ENCODE measurements at regions not wholly inside any gene's neighbourhood (a gene's known extent, or its start where the extent isn't known, plus 50 kb on each side); places are given as distances from the start of the nearest gene placed in this dataset.
"Not testable (repeated sequence)": the region's sequence is repeated elsewhere in the genome, so short reads cannot be mapped to it uniquely, and the experiment has no call there.

DNA sequence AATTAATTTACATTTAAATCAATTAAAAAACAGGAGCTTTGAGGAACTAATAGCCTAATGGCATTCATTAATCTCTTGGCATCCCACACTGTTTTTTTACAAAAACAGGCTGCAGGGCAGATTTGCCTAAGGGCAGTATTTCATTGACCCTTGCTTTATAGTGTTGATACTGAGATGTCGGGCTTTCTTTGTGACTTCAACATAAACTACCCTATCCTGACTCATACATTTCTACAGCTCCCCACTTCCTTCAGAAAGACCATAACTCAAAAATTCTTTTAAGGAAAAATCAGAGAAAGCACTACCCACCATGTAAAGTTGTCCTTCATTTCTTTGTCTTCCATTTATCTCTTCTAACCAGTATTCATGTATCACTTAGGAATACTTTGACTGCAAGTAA, 92.2 kb upstream of the NT5E start:
- Histone ChIP-seq H3K4me3 (no peak overlapping the region), H3K27ac (ENCODE audit: low read depth in 1 of 2, low read length in 1 of 2) (no peak overlapping the region), H3K36me3 (ENCODE audit: control insufficient read depth in 4 of 4, insufficient read depth in 4 of 4, low read length in 4 of 4) (no peaks in the 10 kb centered on the region), H3K4me1 (ENCODE audit: control insufficient read depth in 5 of 5, insufficient read depth in 5 of 5, low read length in 5 of 5) (peaks cover 0 to 2% (median 0%) of the 10 kb centered on the region in 5 donors), H3K9me3 (ENCODE audit: control insufficient read depth in 4 of 4, insufficient read depth in 3 of 4, low read length in 3 of 4) (no peaks in the 10 kb centered on the region), H3K9ac (ENCODE audit: insufficient read depth in 1 of 2, low read length in 2 of 2) (no peak overlapping the region), H3K27me3 (ENCODE audit: control insufficient read depth in 3 of 3, insufficient read depth in 3 of 3, low read length in 2 of 3) (no peaks in the 10 kb centered on the region)
- DNase-seq: no peak
- 35 to 80% methylated on average over 1 of the region's 1 CpG for WGBS, 2 donors
- TF ChIP-seq, protein P1, sequence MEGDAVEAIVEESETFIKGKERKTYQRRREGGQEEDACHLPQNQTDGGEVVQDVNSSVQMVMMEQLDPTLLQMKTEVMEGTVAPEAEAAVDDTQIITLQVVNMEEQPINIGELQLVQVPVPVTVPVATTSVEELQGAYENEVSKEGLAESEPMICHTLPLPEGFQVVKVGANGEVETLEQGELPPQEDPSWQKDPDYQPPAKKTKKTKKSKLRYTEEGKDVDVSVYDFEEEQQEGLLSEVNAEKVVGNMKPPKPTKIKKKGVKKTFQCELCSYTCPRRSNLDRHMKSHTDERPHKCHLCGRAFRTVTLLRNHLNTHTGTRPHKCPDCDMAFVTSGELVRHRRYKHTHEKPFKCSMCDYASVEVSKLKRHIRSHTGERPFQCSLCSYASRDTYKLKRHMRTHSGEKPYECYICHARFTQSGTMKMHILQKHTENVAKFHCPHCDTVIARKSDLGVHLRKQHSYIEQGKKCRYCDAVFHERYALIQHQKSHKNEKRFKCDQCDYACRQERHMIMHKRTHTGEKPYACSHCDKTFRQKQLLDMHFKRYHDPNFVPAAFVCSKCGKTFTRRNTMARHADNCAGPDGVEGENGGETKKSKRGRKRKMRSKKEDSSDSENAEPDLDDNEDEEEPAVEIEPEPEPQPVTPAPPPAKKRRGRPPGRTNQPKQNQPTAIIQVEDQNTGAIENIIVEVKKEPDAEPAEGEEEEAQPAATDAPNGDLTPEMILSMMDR (IDR thresholded peaks at IDR 0.05; ENCODE audit: control extremely low read depth, extremely low read depth): no peak
- ATAC-seq (ENCODE audit: insufficient read depth, low FRiP score): no peak

GRCh38 chr6:85356743-85357142, 93.1 kb upstream of the NT5E start:
- not testable (repeated sequence) for H3K27me3 ChIP-seq (ENCODE audit: control insufficient read depth in 3 of 3, insufficient read depth in 3 of 3, low read length in 2 of 3); H3K9me3 ChIP-seq (ENCODE audit: control insufficient read depth in 4 of 4, insufficient read depth in 3 of 4, low read length in 3 of 4); ATAC-seq (ENCODE audit: insufficient read depth, low FRiP score); H3K4me3 ChIP-seq; DNase-seq; H3K4me1 ChIP-seq (ENCODE audit: control insufficient read depth in 5 of 5, insufficient read depth in 5 of 5, low read length in 5 of 5); H3K9ac ChIP-seq (ENCODE audit: insufficient read depth in 1 of 2, low read length in 2 of 2); H3K36me3 ChIP-seq (ENCODE audit: control insufficient read depth in 4 of 4, insufficient read depth in 4 of 4, low read length in 4 of 4); H3K27ac ChIP-seq (ENCODE audit: low read depth in 1 of 2, low read length in 1 of 2)
- WGBS, 2 donors: 90 to 95% methylated on average over 3 of the region's 3 CpGs

DNA sequence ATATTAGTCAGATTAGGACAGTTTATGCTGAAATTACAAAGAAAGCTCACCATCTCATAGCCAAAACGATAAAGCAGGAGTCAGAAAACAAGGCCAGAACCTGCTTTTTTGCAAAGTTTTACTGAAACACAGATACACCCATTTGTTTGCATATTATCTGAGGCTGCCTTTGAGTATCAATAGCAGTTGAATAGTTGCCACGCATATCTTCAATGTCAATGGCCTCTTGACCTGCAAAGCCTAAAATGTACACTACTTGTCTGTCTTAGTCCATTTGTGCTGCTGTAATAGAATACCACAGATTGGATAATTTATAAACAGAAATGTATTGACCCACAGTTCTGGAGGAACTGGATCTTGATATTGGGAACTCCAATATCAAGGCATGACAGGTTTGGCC, 94.1 kb upstream of the NT5E start:
- H3K27me3 ChIP-seq (ENCODE audit: control insufficient read depth in 3 of 3, insufficient read depth in 3 of 3, low read length in 2 of 3): no peaks in the 10 kb centered on the region
- WGBS, 2 donors: 55 to 65% methylated on average over 2 of the region's 2 CpGs

DNA sequence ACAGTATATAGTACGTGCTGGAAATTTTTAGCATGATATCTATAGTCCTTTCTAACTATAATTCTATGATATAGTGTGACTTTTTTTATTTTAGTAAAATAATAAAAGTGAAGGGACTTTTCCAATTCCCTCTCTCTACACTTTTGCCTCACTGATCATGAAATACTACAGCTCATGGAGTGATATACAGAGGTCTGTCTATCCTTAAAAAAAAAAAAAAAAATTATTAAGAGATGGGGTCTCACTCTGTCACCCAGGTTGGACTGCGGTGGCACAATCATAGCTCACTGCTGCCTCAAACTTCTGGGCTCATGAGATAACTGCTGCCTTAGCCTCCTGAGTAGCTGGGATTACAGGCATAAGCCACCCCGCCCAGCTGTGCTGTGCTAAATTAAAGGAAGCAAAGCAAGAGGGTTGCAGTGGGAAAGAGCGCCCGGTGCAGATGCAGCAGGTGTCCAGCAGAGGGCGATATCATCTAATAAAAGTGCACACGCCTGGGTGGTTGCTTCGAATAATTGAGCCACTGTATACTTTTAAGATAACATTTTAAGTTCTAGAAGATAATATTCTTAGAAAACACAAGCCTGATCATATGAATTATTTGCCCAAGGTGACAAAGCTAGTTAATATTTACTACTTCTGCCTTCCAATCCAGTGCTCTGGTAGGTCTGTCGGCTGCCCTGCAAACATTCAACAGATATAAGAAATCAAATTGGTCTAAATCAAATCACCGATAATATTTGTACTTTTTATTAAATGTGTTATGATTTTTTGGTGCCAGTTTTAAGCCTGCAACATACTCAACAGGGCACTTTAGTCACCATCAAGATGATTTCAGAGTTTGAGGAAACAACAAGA, 94.9 kb upstream of the NT5E start:
- H3K4me1 ChIP-seq (ENCODE audit: control insufficient read depth in 5 of 5, insufficient read depth in 5 of 5, low read length in 5 of 5): no peaks in the 10 kb centered on the region
- H3K27ac ChIP-seq (ENCODE audit: low read depth in 1 of 2, low read length in 1 of 2): no peak overlapping the region
- no peaks in the 10 kb centered on the region for H3K9me3 ChIP-seq (ENCODE audit: control insufficient read depth in 4 of 4, insufficient read depth in 3 of 4, low read length in 3 of 4)
- ATAC-seq (ENCODE audit: insufficient read depth, low FRiP score) (peak; percentile 92), DNase-seq (peak; percentile 57 to 67 (median 65))
- WGBS, 2 donors: 30 to 32% methylated on average over 10 of the region's 10 CpGs
- no peaks in the 10 kb centered on the region for H3K36me3 ChIP-seq (ENCODE audit: control insufficient read depth in 4 of 4, insufficient read depth in 4 of 4, low read length in 4 of 4)
- no peak overlapping the region for H3K9ac ChIP-seq (ENCODE audit: insufficient read depth in 1 of 2, low read length in 2 of 2)
- no peak overlapping the region for H3K4me3 ChIP-seq
- TF ChIP-seq, protein P1 (IDR thresholded peaks at IDR 0.05; ENCODE audit: control extremely low read depth, extremely low read depth): peak; percentile 83
- no peaks in the 10 kb centered on the region for H3K27me3 ChIP-seq (ENCODE audit: control insufficient read depth in 3 of 3, insufficient read depth in 3 of 3, low read length in 2 of 3)

More for the DNA sequence above, 94.1 kb upstream of the NT5E start:
- Histone ChIP-seq H3K9me3 (ENCODE audit: control insufficient read depth in 4 of 4, insufficient read depth in 3 of 4, low read length in 3 of 4) (no peaks in the 10 kb centered on the region), H3K36me3 (ENCODE audit: control insufficient read depth in 4 of 4, insufficient read depth in 4 of 4, low read length in 4 of 4) (no peaks in the 10 kb centered on the region), H3K4me1 (ENCODE audit: control insufficient read depth in 5 of 5, insufficient read depth in 5 of 5, low read length in 5 of 5) (no peaks in the 10 kb centered on the region), H3K27ac (ENCODE audit: low read depth in 1 of 2, low read length in 1 of 2) (no peak overlapping the region), H3K9ac (ENCODE audit: insufficient read depth in 1 of 2, low read length in 2 of 2) (no peak overlapping the region), H3K4me3 (no peak overlapping the region)
- DNase-seq: no peak
- ATAC-seq (ENCODE audit: insufficient read depth, low FRiP score): no peak
- TF ChIP-seq, protein P1 (IDR thresholded peaks at IDR 0.05; ENCODE audit: control extremely low read depth, extremely low read depth): no peak

All from lung (tissue), 11 donors.